GM06990 (cell line): ENCODE measurements at regions not wholly inside any gene's neighbourhood (a gene's known extent, or its start where the extent isn't known, plus 50 kb on each side); places are given as distances from the start of the nearest gene placed in this dataset.
"Not testable (repeated sequence)": the region's sequence is repeated elsewhere in the genome, so short reads cannot be mapped to it uniquely, and the experiment has no call there.

ENCODE experiments used
- DNase-seq: peaks from one replicate; pipeline ENCODE4 v3.0.0-alpha.2; 2011; ENCODE audit not compliant: insufficient read length; ENCODE audit errors: extremely low read depth
- H3K27me3 ChIP-seq: replicated peaks from 2 replicates; pipeline ENCODE4 v1.6.0; 2011; ENCODE audit warnings: low read length; ENCODE audit not compliant: control insufficient read depth, insufficient read depth
- H3K36me3 ChIP-seq: 2 replicates; pipeline ENCODE4 v1.5.1; 2011; ENCODE audit warnings: low read length; ENCODE audit not compliant: control insufficient read depth, insufficient read depth
- H3K4me3 ChIP-seq: replicated peaks from 2 replicates; pipeline ENCODE4 v1.5.1; 2011; ENCODE audit warnings: low read depth, mild to moderate bottlenecking, control low read depth, low read length
- CTCF ChIP-seq: IDR thresholded peaks from 2 replicates; pipeline ENCODE4 v1.5.1; 2011; ENCODE audit warnings: low read length, control low read depth, mild to moderate bottlenecking, inconsistent platforms; ENCODE audit not compliant: insufficient read depth, poor library complexity, severe bottlenecking

GRCh38 chr14:106477600-106477999 lies 951.2 kb downstream of the TMEM121 start:
- not testable (repeated sequence) for H3K4me3 ChIP-seq, H3K27me3 ChIP-seq, DNase-seq, H3K36me3 ChIP-seq

- DNase-seq, H3K27me3 ChIP-seq, H3K4me3 ChIP-seq, H3K36me3 ChIP-seq: not testable (repeated sequence)
Observed at GRCh38 chr14:106480287-106480686, 953.9 kb downstream of the TMEM121 start.

GRCh38 chr14:106482213-106482612 lies 955.8 kb downstream of the TMEM121 start:
- H3K27me3 ChIP-seq, H3K4me3 ChIP-seq, DNase-seq, H3K36me3 ChIP-seq: not testable (repeated sequence)

- H3K27me3 ChIP-seq, result no peaks in the 10 kb centered on the region
- DNase-seq, result no peak
- no peaks in the 10 kb centered on the region for H3K36me3 ChIP-seq
- TF ChIP-seq CTCF, result no peak
- no peak overlapping the region for H3K4me3 ChIP-seq
Observed at GRCh38 chr14:106487600-106487999, 961.2 kb downstream of the TMEM121 start.

- DNase-seq, result no peak
- Histone ChIP-seq H3K4me3 (no peak overlapping the region), H3K27me3 (no peaks in the 10 kb centered on the region), H3K36me3 (no peaks in the 10 kb centered on the region)
- TF ChIP-seq CTCF, result no peak
Observed at GRCh38 chr14:106488291-106488690, 961.9 kb downstream of the TMEM121 start.

GRCh38 chr14:106489112-106489881 lies 962.9 kb downstream of the TMEM121 start:
- Histone ChIP-seq H3K27me3 (no peaks in the 10 kb centered on the region), H3K4me3 (no peak overlapping the region), H3K36me3 (no peaks in the 10 kb centered on the region)
- no peak for DNase-seq
- TF ChIP-seq CTCF, result no peak

- Histone ChIP-seq H3K36me3 (no peaks in the 10 kb centered on the region), H3K27me3 (no peaks in the 10 kb centered on the region), H3K4me3 (no peak overlapping the region)
- DNase-seq, result no peak
- no peak for TF ChIP-seq CTCF
Observed at GRCh38 chr14:106490442-106490841, 964.1 kb downstream of the TMEM121 start.
